ENCODE measurements at regions not wholly inside any gene's neighbourhood (a gene's known extent, or its start where the extent isn't known, plus 50 kb on each side); places are given as distances from the start of the nearest gene placed in this dataset.

- no peak for TF ChIP-seq CTCF (IDR thresholded peaks at IDR 0.05)
- no peak for TF ChIP-seq POLR2A (IDR thresholded peaks at IDR 0.05)
Observed at GRCh38 chr6:140073456-140073855, 699.0 kb upstream of the CITED2 start.
